ENCODE measurements at regions not wholly inside any gene's neighbourhood (a gene's known extent, or its start where the extent isn't known, plus 50 kb on each side); places are given as distances from the start of the nearest gene placed in this dataset.
A peak's percentile ranks its signal among the peaks of the same experiment; 100 is the strongest.

GRCh38 chr15:98421419-98422129 is 226.8 kb upstream of the IGF1R start:
- peak; percentile 90 to 100 (median 94) for TF ChIP-seq CTCF (IDR thresholded peaks at IDR 0.05)
- TF ChIP-seq POLR2A (IDR thresholded peaks at IDR 0.05): no peak
- no peak for TF ChIP-seq POLR2AphosphoS5 (IDR thresholded peaks at IDR 0.05)

All from sigmoid colon (tissue), 4 donors.